ENCODE measurements at regions not wholly inside any gene's neighbourhood (a gene's known extent, or its start where the extent isn't known, plus 50 kb on each side); places are given as distances from the start of the nearest gene placed in this dataset.

DNA sequence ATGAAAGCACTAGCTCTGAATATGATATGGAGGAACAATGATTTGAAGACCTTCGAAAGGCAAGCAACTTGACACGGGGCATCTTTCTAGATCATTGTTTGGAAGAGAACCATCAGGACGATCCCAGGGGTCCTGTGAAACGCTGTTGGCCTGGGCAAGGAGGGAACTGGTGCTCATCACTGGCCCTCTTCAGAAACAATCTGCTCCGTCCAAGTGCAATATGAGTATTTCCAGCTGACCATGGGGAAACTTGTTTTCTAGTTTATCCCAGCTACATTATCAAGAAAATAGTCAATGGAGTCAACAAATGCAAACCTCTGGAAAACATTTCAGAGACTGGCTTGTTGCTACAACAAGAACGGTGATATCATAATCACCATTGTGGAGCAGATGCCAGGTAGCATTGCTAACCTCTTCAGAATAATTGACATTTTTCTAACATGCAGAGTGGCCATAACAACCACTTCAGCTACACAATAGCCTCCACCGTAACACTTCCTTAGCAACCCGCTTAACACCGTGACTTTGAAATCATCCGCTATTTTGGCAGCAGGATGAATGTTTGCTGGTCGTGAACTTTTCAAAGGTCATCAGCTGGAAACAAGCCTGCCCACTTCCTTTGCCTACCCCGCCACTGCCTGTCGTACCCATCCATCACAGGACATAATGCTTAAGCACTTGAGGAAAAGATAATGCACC lies 112.0 kb upstream of the PDE10A start:
- Histone ChIP-seq H3K27ac (ENCODE audit: insufficient read depth, low read depth, low read length) (peak overlapping the region; percentile 92), H3K9me3 (replicated peaks; ENCODE audit: control insufficient read depth, insufficient read depth, low read length) (no peaks in the 10 kb centered on the region), H3K9me1 (replicated peaks; ENCODE audit: control insufficient read depth, extremely low read depth, insufficient read depth, low read length) (no peaks in the 10 kb centered on the region), H2AFZ (ENCODE audit: low read depth, low read length) (peak overlapping the region; percentile 15), H3K4me3 (replicated peaks in 1 of 3; ENCODE audit: insufficient read depth in 1 of 3, low read depth in 1 of 3, low read length in 3 of 3) (peak overlapping the region in 1 of 3 experiments; percentile 5), H4K20me1 (replicated peaks; ENCODE audit: control insufficient read depth, extremely low read depth, insufficient read depth, low read length) (no peaks in the 10 kb centered on the region), H3K4me2 (ENCODE audit: insufficient read depth, low read length) (peak overlapping the region; percentile 60), H3K9ac (replicated peaks; ENCODE audit: extremely low read depth, insufficient read depth, low read length) (peak overlapping the region; percentile 84), H3K79me2 (ENCODE audit: control insufficient read depth, insufficient read depth, low read length) (no peaks in the 10 kb centered on the region), H3K27me3 (ENCODE audit: control insufficient read depth in 2 of 2, insufficient read depth in 2 of 2, low read length in 2 of 2) (peaks cover 0 to 1% of the 10 kb centered on the region in 2 experiments), H3K36me3 (ENCODE audit: control insufficient read depth in 2 of 2, extremely low read depth in 1 of 2, insufficient read depth in 2 of 2, low read length in 2 of 2) (no peaks in the 10 kb centered on the region), H3K4me1 (ENCODE audit: control insufficient read depth, extremely low read depth, insufficient read depth, low read length) (peaks cover 12% of the 10 kb centered on the region)
- dilution Hi-C loops (cut with MboI; ENCODE audit: extremely low pct_ligation_motif_present, low sequenced_read_pairs) (no loop called here), intact Hi-C loops (cut with micrococcal nuclease) (loop anchor here (1.0 to 2.0 kb wide), 6 partner anchors 9 to 334 kb away; no protein-coding TSS in a partner anchor)
- DNase-seq (ENCODE audit: low read depth, low spot score) (peak; percentile 99), FAIRE-seq (peak; percentile 98)
- BruUV-seq (replicated peaks): TSS peak; percentile 90
- POLR2A ChIA-PET: no interaction called here
- CTCF ChIA-PET: interaction anchor here (0.7 to 2.9 kb wide), 10 partner anchors 20 to 335 kb away, joined by 3 to 18 read pairs (median 4); no protein-coding TSS in a partner anchor
- TF ChIP-seq, protein P1, sequence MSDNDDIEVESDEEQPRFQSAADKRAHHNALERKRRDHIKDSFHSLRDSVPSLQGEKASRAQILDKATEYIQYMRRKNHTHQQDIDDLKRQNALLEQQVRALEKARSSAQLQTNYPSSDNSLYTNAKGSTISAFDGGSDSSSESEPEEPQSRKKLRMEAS (IDR thresholded peaks at IDR 0.05; ENCODE audit: insufficient read depth, insufficient read length): no peak
- TF ChIP-seq GATA2 (IDR thresholded peaks at IDR 0.05; ENCODE audit: insufficient read depth, insufficient read length, low read depth, low read length): peak; percentile 62
- peak; percentile 89 for TF ChIP-seq JUN (IDR thresholded peaks at IDR 0.05; ENCODE audit: borderline replicate concordance, insufficient read depth, insufficient read length, low read depth)
- peak; percentile 32 for TF ChIP-seq FOS (IDR thresholded peaks at IDR 0.05; ENCODE audit: borderline replicate concordance, insufficient read depth, low read length)
- TF ChIP-seq POLR2AphosphoS5 (IDR thresholded peaks at IDR 0.05; ENCODE audit: insufficient read depth, low read depth, low read length): peak; percentile 49

All from endothelial cell of umbilical vein (primary cell).